RWPE1 (cell line): ENCODE measurements at regions not wholly inside any gene's neighbourhood (a gene's known extent, or its start where the extent isn't known, plus 50 kb on each side); places are given as distances from the start of the nearest gene placed in this dataset.

ENCODE experiments used
- CTCF ChIA-PET: fragments of 350-600 bp; sonication (Branson Sonifier 250); formaldehyde crosslinking; extraction: SDS; loops from one replicate; lab custom pipeline; 2021; lab: Yijun Ruan, JAX
- POLR2A ChIA-PET: fragments of 400-600 bp; formaldehyde crosslinking; extraction: SDS; loops from one replicate; lab custom pipeline; 2020; ENCODE audit warnings: antibody characterized with exemption; ENCODE audit not compliant: low non-redundant PET; lab: Yijun Ruan, JAX
- DNase-seq: peaks from one replicate; pipeline ENCODE4 v3.0.0; 2012; ENCODE audit warnings: low spot score
- H3K27ac ChIP-seq: fragments of 450-650 bp; 2 replicates; pipeline ENCODE4 v1.5.1; 2017
- TF ChIP-seq, protein P1 (sequence below): fragments of 450-650 bp; conservative IDR thresholded peaks from 2 replicates; pipeline ENCODE4 v1.5.1; 2017; ENCODE audit warnings: low read depth, mild to moderate bottlenecking

DNA sequence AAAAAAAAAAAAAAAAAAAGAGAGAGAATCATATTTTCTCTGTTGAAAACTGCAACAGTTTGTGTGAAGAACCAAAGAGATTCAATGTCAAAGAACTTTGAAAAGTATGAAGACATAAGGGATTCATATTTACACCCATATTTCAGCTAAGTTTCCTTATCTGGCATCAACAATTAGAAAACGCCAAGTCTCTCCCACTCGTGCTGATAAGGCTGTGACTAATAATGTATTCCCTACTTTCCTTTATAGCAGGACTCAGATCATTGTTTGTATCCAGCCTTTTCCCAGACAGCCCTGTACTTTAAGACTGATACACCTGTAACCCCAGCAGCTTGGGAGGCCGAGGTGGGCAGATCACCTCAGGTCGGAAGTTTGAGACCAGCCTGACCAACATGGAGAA, 54.1 kb upstream of the STK32A start:
- no peak for DNase-seq
- ChIA-PET POLR2A (no interaction called here), CTCF (interaction anchor here (0.6 to 1.6 kb wide), 4 partner anchors 8 to 1648 kb away, joined by 3 to 13 read pairs (median 4); no protein-coding TSS in a partner anchor)

More for the DNA sequence above, 54.1 kb upstream of the STK32A start:
- H3K27ac ChIP-seq = no peak overlapping the region
- TF ChIP-seq, protein P1, sequence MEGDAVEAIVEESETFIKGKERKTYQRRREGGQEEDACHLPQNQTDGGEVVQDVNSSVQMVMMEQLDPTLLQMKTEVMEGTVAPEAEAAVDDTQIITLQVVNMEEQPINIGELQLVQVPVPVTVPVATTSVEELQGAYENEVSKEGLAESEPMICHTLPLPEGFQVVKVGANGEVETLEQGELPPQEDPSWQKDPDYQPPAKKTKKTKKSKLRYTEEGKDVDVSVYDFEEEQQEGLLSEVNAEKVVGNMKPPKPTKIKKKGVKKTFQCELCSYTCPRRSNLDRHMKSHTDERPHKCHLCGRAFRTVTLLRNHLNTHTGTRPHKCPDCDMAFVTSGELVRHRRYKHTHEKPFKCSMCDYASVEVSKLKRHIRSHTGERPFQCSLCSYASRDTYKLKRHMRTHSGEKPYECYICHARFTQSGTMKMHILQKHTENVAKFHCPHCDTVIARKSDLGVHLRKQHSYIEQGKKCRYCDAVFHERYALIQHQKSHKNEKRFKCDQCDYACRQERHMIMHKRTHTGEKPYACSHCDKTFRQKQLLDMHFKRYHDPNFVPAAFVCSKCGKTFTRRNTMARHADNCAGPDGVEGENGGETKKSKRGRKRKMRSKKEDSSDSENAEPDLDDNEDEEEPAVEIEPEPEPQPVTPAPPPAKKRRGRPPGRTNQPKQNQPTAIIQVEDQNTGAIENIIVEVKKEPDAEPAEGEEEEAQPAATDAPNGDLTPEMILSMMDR = no peak
